SH-SY5Y (cell line): ENCODE measurements at regions not wholly inside any gene's neighbourhood (a gene's known extent, or its start where the extent isn't known, plus 50 kb on each side); places are given as distances from the start of the nearest gene placed in this dataset.

Source experiments
- GATA2 ChIP-seq: IDR thresholded peaks from 2 replicates; pipeline ENCODE4 v1.6.1; 2011; ENCODE audit warnings: mild to moderate bottlenecking, low read depth, low read length
- GATA3 ChIP-seq: IDR thresholded peaks from 2 replicates; pipeline ENCODE4 v1.6.1; 2011; ENCODE audit warnings: low read depth, mild to moderate bottlenecking, low read length, moderate library complexity

DNA sequence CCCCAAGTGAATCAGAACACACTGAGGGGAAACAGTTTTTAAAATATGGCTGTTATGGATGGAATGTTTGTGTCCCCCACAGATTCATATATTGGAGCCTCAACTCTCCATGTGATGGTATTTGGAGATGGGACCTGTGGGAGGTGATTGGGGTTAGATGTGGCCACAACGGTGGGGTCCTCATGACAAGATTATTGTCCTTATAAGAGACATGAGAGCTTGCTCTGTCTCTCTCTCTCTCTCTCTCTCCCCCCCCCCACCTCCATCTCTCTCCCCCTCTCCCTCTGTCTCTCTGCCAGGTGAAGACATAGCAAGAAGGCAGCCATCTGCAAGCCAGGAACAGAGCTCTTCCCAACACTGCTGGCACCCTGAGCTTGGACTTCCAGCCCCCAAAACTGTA, 315.8 kb upstream of the MGMT start:
- TF ChIP-seq GATA2 (no peak), GATA3 (no peak)

DNA sequence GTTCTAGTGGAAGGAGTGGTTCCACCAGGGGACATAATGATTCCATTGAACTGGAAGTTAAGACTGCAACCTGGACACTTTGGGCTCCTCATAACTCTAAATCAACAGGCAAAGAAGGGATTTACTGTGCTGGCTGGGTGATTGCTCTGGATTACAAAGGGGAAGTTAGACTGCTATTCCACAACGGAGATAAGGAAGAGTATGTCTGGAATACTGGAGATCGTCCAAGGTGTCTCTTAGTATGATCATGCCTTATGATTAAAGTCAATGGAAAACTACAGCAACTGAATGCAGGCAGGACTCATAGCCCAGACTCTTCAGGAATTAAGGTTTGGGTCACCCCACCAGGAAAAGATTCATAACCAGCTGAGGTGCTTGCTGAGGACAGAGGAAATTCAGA, 310.6 kb upstream of the MGMT start:
- no peak for TF ChIP-seq GATA2
- TF ChIP-seq GATA3, result no peak

DNA sequence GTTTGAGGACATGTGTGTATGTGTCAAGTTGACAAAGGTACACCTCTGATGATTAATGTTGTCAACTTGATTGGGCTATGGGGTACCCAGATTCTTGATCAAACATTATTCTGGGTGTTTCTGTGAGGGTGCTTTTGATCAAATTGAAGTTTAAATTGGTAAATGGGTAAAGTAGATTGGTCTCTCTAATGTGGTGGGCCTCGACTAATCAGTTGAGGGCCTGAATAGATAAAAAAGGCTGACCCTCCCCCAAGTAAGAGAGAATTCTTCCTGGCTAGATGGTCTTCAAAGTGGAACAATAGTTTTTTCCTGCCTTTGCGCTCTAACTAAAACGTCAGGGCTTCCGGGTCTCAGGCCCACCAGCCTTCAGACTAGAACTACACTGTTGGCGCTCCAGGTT, 309.9 kb upstream of the MGMT start:
- TF ChIP-seq GATA3 (no peak), GATA2 (no peak)

DNA sequence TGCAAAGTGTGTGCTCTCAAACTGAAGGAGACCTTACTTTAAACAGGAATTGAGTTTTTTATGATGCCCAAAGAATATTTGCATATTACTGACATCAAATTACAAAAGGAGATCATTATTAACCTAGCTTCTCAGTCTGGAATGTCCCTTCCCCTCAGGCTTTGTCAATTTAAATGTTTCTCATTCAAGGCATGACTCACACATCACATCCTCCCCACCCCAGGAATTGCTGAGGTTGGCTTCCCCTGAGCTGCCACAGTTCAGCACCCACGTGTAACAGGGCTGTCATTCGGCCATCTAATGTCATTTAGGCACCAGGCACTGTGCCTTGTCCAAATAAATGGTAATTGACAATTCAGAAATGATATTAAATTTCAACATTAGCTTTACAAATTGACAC, 305.9 kb upstream of the MGMT start:
- no peak for TF ChIP-seq GATA3
- TF ChIP-seq GATA2, result no peak

DNA sequence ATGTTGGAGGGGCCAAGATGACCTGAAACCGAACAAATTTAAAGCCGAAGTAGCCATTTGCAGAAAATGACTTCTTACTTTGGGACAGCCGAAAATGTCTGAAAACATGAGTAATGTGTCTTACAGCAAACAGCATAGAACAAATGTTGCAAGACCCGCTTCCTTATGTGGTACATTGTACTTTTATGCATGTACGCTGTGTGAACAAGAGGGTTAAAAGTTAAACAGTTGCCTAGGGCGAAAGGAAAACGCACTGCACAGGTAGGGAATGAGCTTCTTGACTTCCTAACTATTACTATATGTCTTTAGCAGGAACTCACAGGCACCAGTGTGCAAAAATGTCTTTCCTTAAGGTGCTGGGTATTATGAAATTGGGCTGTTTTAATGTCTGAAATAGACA, 303.5 kb upstream of the MGMT start:
- TF ChIP-seq GATA2, result no peak
- no peak for TF ChIP-seq GATA3

DNA sequence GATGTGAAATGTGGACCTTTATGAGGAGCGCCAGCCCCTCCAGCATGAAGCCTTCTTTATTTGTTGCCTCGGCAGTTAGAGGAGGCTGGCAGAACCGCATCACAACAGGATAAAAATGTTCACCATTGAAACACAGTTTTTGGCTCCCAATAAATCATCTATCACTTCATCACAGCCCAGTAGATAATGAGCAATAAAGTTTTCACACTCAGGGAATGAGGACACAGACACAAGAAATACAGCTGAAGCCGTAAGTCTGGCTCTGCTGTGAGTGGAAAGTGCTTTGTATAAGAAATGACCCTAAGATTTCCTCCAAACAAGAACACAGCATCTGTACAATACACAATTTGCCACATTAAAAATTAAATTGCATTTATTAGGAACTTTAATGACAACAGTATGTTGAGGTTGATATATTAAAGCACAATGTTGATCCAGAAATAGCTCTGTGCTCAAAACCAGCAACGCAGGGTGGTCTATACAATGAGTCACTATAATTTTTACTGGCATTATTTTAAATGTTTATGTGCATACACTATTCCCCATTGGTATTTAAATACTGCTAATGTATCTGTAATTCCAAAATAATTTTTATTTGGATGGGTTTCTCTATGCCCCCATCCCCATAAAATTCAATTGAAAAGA, 301.8 kb upstream of the MGMT start:
- TF ChIP-seq GATA3 (no peak), GATA2 (no peak)

DNA sequence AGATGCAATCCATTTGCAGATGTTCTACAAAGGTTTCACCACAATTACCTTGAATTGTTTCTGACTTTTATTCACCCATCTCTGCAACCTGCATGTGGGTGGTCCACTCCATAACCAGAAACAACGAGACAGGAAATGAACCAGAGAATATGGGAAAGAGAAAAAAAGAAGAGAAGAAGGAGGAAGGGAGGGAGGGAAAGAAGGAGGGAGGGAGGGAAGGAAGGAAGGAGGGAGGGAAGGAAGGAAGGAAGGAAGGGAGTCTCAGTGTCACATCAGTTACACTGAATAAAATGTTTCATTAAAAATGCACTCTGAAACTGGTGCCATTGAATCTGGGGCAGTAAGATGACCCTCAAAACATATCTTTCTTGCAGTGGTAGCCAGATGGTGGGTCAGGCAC, 301.3 kb upstream of the MGMT start:
- TF ChIP-seq GATA3 (no peak), GATA2 (no peak)

DNA sequence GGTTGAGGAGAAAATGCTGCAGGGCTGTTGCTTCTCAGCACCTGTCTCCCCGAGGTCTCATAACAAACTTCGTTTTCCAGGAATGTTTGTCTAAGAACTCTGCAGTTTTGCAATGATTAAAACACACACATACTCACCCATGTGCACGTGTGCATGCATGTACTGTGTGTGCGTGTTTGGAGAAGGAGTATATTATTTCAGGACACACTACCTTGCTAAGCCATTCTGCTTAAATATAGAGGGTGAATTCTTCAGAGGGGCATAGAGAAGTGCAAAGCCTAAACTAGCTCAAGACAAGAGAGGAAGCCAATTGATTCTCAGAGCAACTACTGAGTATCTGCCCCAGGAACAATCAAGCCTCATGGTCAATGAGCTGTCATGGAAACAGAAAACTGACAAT, 298.4 kb upstream of the MGMT start:
- TF ChIP-seq GATA2, result no peak
- no peak for TF ChIP-seq GATA3

DNA sequence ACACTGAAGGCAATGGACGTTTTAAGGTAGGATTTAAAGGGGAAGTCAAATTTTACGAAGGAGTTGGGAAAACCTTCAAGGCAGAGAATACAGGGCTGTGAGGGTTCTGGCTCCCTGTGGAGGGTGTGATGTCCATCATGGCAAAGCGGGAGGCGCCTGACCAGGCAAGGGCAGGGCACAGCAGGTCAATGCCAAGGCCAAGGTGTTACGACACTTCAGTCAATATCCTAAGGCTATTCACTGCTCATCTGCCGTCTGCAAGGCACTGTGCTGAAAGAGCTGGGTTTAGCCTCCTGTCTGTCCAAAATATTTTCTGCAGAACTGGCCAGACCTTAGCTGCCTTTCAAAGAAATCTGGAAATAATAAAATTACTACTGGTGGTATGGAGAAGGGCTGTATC, 297.9 kb upstream of the MGMT start:
- TF ChIP-seq GATA2 (no peak), GATA3 (no peak)

DNA sequence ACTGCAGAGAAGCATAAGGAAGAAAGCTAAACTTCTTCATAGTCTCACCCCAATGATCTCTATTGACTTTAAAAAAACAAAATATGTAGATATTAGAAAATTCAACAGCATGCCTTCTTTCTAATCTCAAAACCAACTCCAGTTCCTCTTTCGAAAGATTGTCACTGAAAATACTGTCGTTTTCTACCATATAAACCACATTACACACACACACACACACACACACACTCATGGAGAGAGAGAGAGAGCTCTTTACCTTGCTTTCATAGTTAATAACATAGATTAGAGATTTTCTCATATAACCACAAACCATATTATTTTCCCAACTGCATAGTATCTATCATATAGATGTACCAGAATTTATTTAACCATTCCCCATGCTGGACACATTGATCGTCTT, 296.2 kb upstream of the MGMT start:
- TF ChIP-seq GATA3, result no peak
- TF ChIP-seq GATA2, result no peak

DNA sequence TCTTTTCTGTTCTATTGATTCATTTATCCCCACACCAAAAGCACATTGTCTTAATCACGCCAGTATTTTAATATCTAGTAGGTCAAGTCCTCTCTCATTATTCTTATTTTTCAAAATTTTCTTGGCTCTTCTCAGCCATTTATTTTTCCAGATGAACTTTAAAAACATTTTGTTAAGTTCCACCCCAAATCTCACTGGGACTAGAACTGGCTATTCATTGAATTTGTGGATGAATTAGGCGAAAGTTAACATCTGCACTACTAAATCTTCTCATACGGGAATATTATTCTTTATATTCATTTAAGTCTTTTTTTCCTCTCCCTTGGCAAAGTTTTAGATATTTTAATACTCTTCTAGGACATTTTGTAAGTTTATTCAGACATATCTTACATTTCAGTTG, 295.2 kb upstream of the MGMT start:
- TF ChIP-seq GATA3, result no peak

DNA sequence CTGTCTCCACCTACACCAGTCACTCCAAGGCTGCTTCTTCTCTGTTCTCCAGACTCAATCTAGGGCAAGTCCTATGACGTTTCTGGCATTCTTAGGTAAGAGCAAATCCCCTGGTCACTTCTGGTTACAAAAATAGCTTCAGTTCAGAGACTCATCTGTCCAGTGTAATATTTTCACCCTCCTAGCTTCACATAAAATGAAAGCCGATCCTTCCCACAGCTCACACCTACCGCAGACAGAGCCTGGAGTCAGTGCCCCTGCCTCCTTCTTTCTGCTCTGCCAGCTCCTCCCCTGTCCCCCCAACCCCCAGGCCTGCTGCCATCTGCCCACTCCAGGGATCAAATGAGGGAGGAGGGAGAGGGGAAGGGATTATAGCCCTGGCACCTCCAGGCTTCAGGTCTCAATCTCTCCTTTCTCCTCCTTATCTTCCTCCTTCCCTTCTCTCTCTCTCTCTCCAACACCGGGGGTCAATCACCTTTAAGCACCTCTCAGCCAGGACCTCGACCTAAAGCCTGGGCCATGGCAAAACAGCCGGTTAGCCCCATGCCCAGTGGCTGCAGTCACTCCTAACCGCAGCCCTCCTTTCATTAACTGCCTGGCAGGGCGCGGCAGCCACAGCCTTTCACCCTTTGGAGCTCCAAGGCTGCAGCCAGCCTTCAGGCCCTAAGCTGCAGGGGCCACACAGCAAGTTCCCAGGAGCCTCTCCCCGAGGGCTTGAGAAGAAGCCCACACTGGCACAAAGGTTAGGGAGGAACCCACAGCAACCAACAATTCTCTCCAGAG, 292.6 kb upstream of the MGMT start:
- TF ChIP-seq GATA3 (no peak), GATA2 (no peak)

DNA sequence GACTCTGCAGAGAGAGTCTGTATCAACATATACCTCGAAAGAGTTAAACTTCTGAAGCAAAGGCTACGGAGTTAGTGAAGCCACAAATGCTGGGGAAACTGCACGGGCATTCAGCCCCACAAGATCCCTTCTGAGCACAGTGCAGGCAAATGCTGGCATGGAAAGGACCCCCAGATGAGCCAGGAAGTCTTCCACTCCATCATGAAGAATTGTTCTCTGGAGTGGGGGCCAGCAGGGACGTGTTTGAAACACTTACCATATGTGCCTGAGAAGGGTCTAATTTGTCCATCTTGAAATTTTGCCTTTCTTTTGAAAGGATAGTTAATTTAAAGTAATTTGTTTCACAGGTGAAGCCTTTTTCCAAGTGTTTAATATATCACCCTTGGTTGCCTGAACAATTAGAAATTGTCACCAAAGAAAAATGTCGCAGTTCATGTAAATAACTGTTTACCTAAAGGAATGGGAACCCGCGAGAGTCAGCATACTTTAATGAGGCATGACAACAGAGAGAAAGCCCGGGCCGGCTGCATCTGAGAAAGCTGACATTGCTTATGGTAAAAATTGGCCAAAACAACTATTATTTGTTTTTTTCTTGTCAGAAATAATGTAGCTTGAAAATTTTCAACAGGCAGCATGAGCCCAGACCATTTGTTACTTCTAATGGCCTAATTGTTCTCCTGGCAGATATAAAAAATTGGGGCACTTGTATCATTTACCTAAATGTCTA, 287.6 kb upstream of the MGMT start:
- TF ChIP-seq GATA2 (no peak), GATA3 (no peak)

DNA sequence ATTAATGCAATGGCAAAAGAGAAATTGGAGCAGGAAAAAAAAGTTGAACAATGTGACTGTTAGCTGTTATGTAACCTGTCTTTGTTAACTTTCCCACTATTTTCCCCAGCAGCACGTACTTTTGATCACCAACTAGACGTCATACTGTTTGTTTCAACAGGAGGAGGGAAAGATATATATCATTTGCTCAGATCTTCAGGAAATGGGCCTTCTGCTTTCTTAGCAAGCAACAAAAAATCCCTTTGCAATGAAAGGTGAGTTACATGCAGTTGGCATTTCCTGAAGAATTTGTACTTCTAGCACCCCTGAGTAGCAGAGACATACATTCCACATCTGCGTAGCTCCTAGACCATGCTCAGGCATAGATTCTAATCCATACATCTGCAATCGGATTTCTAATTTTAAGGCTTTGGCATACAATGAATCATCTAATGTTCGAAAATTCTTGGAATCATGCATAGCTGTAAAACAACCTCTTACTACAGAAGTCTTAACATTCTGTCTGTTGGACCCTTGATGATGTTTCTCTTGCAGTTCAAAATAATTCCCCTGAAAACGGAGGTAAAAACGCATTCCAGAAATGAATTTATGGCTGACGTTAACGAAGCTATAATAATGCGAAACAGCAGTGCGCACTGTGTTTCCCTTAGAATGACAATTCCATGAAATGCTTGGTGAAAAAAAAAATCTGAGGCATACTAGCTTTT, 286.9 kb upstream of the MGMT start:
- TF ChIP-seq GATA3 (no peak), GATA2 (no peak)
